HEK293 (cell line): ENCODE measurements at regions not wholly inside any gene's neighbourhood (a gene's known extent, or its start where the extent isn't known, plus 50 kb on each side); places are given as distances from the start of the nearest gene placed in this dataset.

Experiments
- CTCF ChIA-PET: fragments of 350-600 bp; formaldehyde crosslinking; extraction: SDS; loops from one replicate; lab custom pipeline; 2021; ENCODE audit warnings: antibody characterized with exemption; lab: Yijun Ruan, JAX
- POLR2A ChIA-PET: fragments of 300-600 bp; formaldehyde crosslinking; extraction: SDS; loops from one replicate; lab custom pipeline; 2020; ENCODE audit warnings: antibody characterized with exemption, inconsistent platforms; lab: Yijun Ruan, JAX
- H3K27ac ChIP-seq: fragments of 200-500 bp; sonication (Bioruptor generic); 2 replicates; pipeline ENCODE4 v1.5.1; 2014; ENCODE audit warnings: low read depth, low read length, control low read depth, inconsistent platforms; ENCODE audit errors: extremely low read depth
- H3K36me3 ChIP-seq, 2 experiments: fragments of 200-500 bp in 1 of 2; sonication (Bioruptor generic) in 1 of 2; 1 replicate in 1 of 2; 2 replicates in 1 of 2; pipeline ENCODE4 v1.5.1; 2014 to 2017; ENCODE audit warnings: inconsistent platforms in 2 of 2, low read length in 2 of 2; ENCODE audit not compliant: control insufficient read depth in 2 of 2, insufficient read depth in 1 of 2
- H3K4me1 ChIP-seq: fragments of 200-500 bp; sonication (Bioruptor generic); 2 replicates; pipeline ENCODE4 v1.5.1; 2014; ENCODE audit warnings: mild to moderate bottlenecking, low read length, inconsistent platforms; ENCODE audit not compliant: control insufficient read depth, insufficient read depth
- H3K4me3 ChIP-seq: 2 replicates; pipeline ENCODE4 v1.5.1; 2011; ENCODE audit warnings: low read depth, mild to moderate bottlenecking, control low read depth, low read length, moderate library complexity
- H3K9me3 ChIP-seq: fragments of 200-500 bp; sonication (Bioruptor generic); 2 replicates; pipeline ENCODE4 v1.5.1; 2014; ENCODE audit warnings: low read depth, low read length, inconsistent platforms; ENCODE audit not compliant: control insufficient read depth, insufficient read depth
- GFI1B ChIP-seq: fragments of 450-650 bp; formaldehyde crosslinking; IDR thresholded peaks from 2 replicates; pipeline ENCODE4 v1.5.1; 2016; ENCODE audit warnings: missing biosample characterization, missing genetic modification characterization
- INSM2 ChIP-seq: fragments of 450-650 bp; formaldehyde crosslinking; IDR thresholded peaks from 2 replicates; pipeline ENCODE4 v1.5.1; 2016; ENCODE audit warnings: missing biosample characterization, missing genetic modification characterization
- MYNN ChIP-seq: fragments of 450-650 bp; formaldehyde crosslinking; IDR thresholded peaks from 2 replicates; pipeline ENCODE4 v1.5.1; 2016; ENCODE audit warnings: missing biosample characterization, missing genetic modification characterization, borderline replicate concordance
- OSR2 ChIP-seq: fragments of 450-650 bp; formaldehyde crosslinking; IDR thresholded peaks from 2 replicates; pipeline ENCODE4 v1.5.1; 2016; ENCODE audit warnings: missing biosample characterization, missing genetic modification characterization
- REST ChIP-seq: fragments of 450-650 bp; formaldehyde crosslinking; IDR thresholded peaks from 2 replicates; pipeline ENCODE4 v1.5.1; 2016; ENCODE audit warnings: missing biosample characterization, missing genetic modification characterization
- ZBTB21 ChIP-seq: fragments of 450-650 bp; formaldehyde crosslinking; IDR thresholded peaks from 2 replicates; pipeline ENCODE4 v1.5.1; 2017; ENCODE audit warnings: missing biosample characterization, missing genetic modification characterization
- ZEB2 ChIP-seq: fragments of 450-650 bp; formaldehyde crosslinking; IDR thresholded peaks from 2 replicates; pipeline ENCODE4 v1.5.1; 2016; ENCODE audit warnings: missing biosample characterization, missing genetic modification characterization
- ZFP3 ChIP-seq: fragments of 450-650 bp; formaldehyde crosslinking; IDR thresholded peaks from 2 replicates; pipeline ENCODE4 v1.5.1; 2016; ENCODE audit warnings: low read depth, missing biosample characterization, missing genetic modification characterization
- ZNF138 ChIP-seq: fragments of 450-650 bp; formaldehyde crosslinking; IDR thresholded peaks from 2 replicates; pipeline ENCODE4 v1.5.1; 2016; ENCODE audit warnings: missing biosample characterization, missing genetic modification characterization, borderline replicate concordance
- ZNF19 ChIP-seq: fragments of 450-650 bp; formaldehyde crosslinking; IDR thresholded peaks from 2 replicates; pipeline ENCODE4; 2016; ENCODE audit warnings: missing biosample characterization, missing genetic modification characterization, low read depth
- ZNF221 ChIP-seq: fragments of 450-650 bp; formaldehyde crosslinking; IDR thresholded peaks from 2 replicates; pipeline ENCODE4 v1.5.1; 2017; ENCODE audit warnings: missing biosample characterization, missing genetic modification characterization, borderline replicate concordance
- ZNF23 ChIP-seq: fragments of 450-650 bp; formaldehyde crosslinking; IDR thresholded peaks from 2 replicates; pipeline ENCODE4 v1.5.1; 2016; ENCODE audit warnings: missing biosample characterization, missing genetic modification characterization, borderline replicate concordance
- ZNF335 ChIP-seq: fragments of 450-650 bp; formaldehyde crosslinking; conservative IDR thresholded peaks from 2 replicates; pipeline ENCODE4 v1.5.1; 2016; ENCODE audit warnings: missing biosample characterization, missing genetic modification characterization
- ZNF433 ChIP-seq: fragments of 450-650 bp; formaldehyde crosslinking; IDR thresholded peaks from 2 replicates; pipeline ENCODE4 v1.5.1; 2016; ENCODE audit warnings: missing biosample characterization, missing genetic modification characterization, low read depth
- ZNF549 ChIP-seq: fragments of 450-650 bp; IDR thresholded peaks from 2 replicates; pipeline ENCODE4 v1.5.1; 2018; ENCODE audit warnings: missing biosample characterization, missing genetic modification characterization, mild to moderate bottlenecking, inconsistent platforms, moderate library complexity
- ZNF654 ChIP-seq: fragments of 450-650 bp; formaldehyde crosslinking; IDR thresholded peaks from 2 replicates; pipeline ENCODE4 v1.5.1; 2016; ENCODE audit warnings: low read depth, missing biosample characterization, missing genetic modification characterization
- ZNF677 ChIP-seq: fragments of 450-650 bp; IDR thresholded peaks from 2 replicates; pipeline ENCODE4 v1.5.0; 2018; ENCODE audit warnings: missing biosample characterization, mild to moderate bottlenecking, missing genetic modification characterization, moderate library complexity
- ZNF76 ChIP-seq: fragments of 450-650 bp; formaldehyde crosslinking; IDR thresholded peaks from 2 replicates; pipeline ENCODE4; 2016; ENCODE audit warnings: low read depth, missing biosample characterization, missing genetic modification characterization, borderline replicate concordance
- ZNF776 ChIP-seq: fragments of 450-650 bp; formaldehyde crosslinking; IDR thresholded peaks from 2 replicates; pipeline ENCODE4 v1.5.0; 2017; ENCODE audit warnings: missing biosample characterization, missing genetic modification characterization, borderline replicate concordance
- ZNF830 ChIP-seq: fragments of 450-650 bp; IDR thresholded peaks from 2 replicates; pipeline ENCODE4 v1.5.0; 2018; ENCODE audit warnings: missing biosample characterization, missing genetic modification characterization, low read depth, mild to moderate bottlenecking, moderate library complexity
- TF ChIP-seq, protein P1 (sequence below): fragments of 450-650 bp; formaldehyde crosslinking; IDR thresholded peaks from 2 replicates; pipeline ENCODE4 v1.5.1; 2016; ENCODE audit warnings: missing biosample characterization, missing genetic modification characterization
- TF ChIP-seq, protein P2 (sequence below): fragments of 450-650 bp; formaldehyde crosslinking; IDR thresholded peaks from 2 replicates; pipeline ENCODE4 v1.5.1; 2016; ENCODE audit warnings: missing biosample characterization, missing genetic modification characterization

- Histone ChIP-seq H3K9me3 (no peaks in the 10 kb centered on the region), H3K4me1 (no peaks in the 10 kb centered on the region), H3K36me3 (no peaks in the 10 kb centered on the region), H3K4me3 (no peak overlapping the region), H3K27ac (no peak overlapping the region)
- TF ChIP-seq ZNF19 (tag by site-specific recombination) (no peak), ZNF776 (no peak)
- CTCF ChIA-PET: no interaction called here
- POLR2A ChIA-PET: no interaction called here
These were observed 565.3 kb upstream of the ZNF804A start for GRCh38 chr2:184032983-184033382.

GRCh38 chr2:184037273-184037672, 561.1 kb upstream of the ZNF804A start:
- no peaks in the 10 kb centered on the region for H3K4me1 ChIP-seq
- no peak overlapping the region for H3K4me3 ChIP-seq
- no peak overlapping the region for H3K27ac ChIP-seq
- H3K9me3 ChIP-seq: no peaks in the 10 kb centered on the region
- ChIA-PET POLR2A (no interaction called here), CTCF (no interaction called here)
- TF ChIP-seq GFI1B (tag by site-specific recombination) (no peak), ZNF677 (tag by site-specific recombination) (0 out of 2 replicates have a peak, but pooled peaks have one; percentile 10)
- no peaks in the 10 kb centered on the region for H3K36me3 ChIP-seq

GRCh38 chr2:184039493-184039892, 558.8 kb upstream of the ZNF804A start:
- Histone ChIP-seq H3K36me3 (no peaks in the 10 kb centered on the region), H3K9me3 (no peaks in the 10 kb centered on the region), H3K4me3 (no peak overlapping the region), H3K4me1 (no peaks in the 10 kb centered on the region), H3K27ac (no peak overlapping the region)
- no peak for TF ChIP-seq ZNF76 (tag by site-specific recombination)
- no peak for TF ChIP-seq ZNF23 (tag by site-specific recombination)
- TF ChIP-seq ZNF138 (tag by site-specific recombination): no peak
- no peak for TF ChIP-seq ZNF549 (tag by site-specific recombination)
- no peak for TF ChIP-seq REST (tag by site-specific recombination)
- TF ChIP-seq ZNF433 (tag by site-specific recombination): no peak
- TF ChIP-seq ZBTB21 (tag by site-specific recombination): no peak
- no peak for TF ChIP-seq ZNF654
- TF ChIP-seq, protein P1, sequence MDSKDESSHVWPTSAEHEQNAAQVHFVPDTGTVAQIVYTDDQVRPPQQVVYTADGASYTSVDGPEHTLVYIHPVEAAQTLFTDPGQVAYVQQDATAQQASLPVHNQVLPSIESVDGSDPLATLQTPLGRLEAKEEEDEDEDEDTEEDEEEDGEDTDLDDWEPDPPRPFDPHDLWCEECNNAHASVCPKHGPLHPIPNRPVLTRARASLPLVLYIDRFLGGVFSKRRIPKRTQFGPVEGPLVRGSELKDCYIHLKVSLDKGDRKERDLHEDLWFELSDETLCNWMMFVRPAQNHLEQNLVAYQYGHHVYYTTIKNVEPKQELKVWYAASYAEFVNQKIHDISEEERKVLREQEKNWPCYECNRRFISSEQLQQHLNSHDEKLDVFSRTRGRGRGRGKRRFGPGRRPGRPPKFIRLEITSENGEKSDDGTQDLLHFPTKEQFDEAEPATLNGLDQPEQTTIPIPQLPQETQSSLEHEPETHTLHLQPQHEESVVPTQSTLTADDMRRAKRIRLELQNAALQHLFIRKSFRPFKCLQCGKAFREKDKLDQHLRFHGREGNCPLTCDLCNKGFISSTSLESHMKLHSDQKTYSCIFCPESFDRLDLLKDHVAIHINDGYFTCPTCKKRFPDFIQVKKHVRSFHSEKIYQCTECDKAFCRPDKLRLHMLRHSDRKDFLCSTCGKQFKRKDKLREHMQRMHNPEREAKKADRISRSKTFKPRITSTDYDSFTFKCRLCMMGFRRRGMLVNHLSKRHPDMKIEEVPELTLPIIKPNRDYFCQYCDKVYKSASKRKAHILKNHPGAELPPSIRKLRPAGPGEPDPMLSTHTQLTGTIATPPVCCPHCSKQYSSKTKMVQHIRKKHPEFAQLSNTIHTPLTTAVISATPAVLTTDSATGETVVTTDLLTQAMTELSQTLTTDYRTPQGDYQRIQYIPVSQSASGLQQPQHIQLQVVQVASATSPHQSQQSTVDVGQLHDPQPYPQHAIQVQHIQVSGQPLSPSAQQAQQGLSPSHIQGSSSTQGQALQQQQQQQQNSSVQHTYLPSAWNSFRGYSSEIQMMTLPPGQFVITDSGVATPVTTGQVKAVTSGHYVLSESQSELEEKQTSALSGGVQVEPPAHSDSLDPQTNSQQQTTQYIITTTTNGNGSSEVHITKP: no peak
- TF ChIP-seq MYNN (tag by site-specific recombination): no peak
- TF ChIP-seq ZNF335 (tag by site-specific recombination): no peak
- no peak for TF ChIP-seq ZFP3 (tag by site-specific recombination)
- TF ChIP-seq ZNF221 (tag by site-specific recombination): no peak
- no peak for TF ChIP-seq OSR2 (tag by site-specific recombination)
- no peak for TF ChIP-seq ZNF830 (tag by site-specific recombination)
- TF ChIP-seq INSM2 (tag by site-specific recombination): no peak
- TF ChIP-seq, protein P2, sequence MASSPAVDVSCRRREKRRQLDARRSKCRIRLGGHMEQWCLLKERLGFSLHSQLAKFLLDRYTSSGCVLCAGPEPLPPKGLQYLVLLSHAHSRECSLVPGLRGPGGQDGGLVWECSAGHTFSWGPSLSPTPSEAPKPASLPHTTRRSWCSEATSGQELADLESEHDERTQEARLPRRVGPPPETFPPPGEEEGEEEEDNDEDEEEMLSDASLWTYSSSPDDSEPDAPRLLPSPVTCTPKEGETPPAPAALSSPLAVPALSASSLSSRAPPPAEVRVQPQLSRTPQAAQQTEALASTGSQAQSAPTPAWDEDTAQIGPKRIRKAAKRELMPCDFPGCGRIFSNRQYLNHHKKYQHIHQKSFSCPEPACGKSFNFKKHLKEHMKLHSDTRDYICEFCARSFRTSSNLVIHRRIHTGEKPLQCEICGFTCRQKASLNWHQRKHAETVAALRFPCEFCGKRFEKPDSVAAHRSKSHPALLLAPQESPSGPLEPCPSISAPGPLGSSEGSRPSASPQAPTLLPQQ: no peak
- TF ChIP-seq ZEB2 (tag by site-specific recombination): no peak
- POLR2A ChIA-PET: no interaction called here
- CTCF ChIA-PET: no interaction called here
